Gastroesophageal sphincter (tissue), 4 donors: ENCODE measurements at regions not wholly inside any gene's neighbourhood (a gene's known extent, or its start where the extent isn't known, plus 50 kb on each side); places are given as distances from the start of the nearest gene placed in this dataset.

Experiments used
- ATAC-seq: fragments of 150-250 bp; one replicate; pipeline ENCODE4 v1.9.1; 2016; ENCODE audit warnings: mild to moderate bottlenecking, moderate library complexity
- H3K27ac ChIP-seq, 4 donors: fragments of 200-600 bp; sonication (generic) in 3 of 4; 1 replicate in 3 of 4; 2 replicates in 1 of 4; pipeline ENCODE4 v1.5.1; 2016 to 2019
- H3K27me3 ChIP-seq: fragments of 200-600 bp; sonication (generic); one replicate; pipeline ENCODE4 v1.5.1; 2019
- H3K36me3 ChIP-seq, 2 donors: fragments of 200-600 bp; sonication (generic); one replicate each; pipeline ENCODE4 v1.5.1; 2019; ENCODE audit warnings: control low read depth in 1 of 2
- H3K4me1 ChIP-seq, 3 donors: fragments of 200-600 bp; sonication (generic); 1 replicate in 2 of 3; 2 replicates in 1 of 3; pipeline ENCODE4 v1.5.1; 2016 to 2019; ENCODE audit warnings: control low read depth in 2 of 3
- H3K4me3 ChIP-seq, 2 donors: fragments of 200-600 bp; sonication (generic); one replicate each; pipeline ENCODE4 v1.5.1; 2019; ENCODE audit warnings: mild to moderate bottlenecking in 1 of 2, moderate library complexity in 1 of 2
- H3K9me3 ChIP-seq, 3 donors: fragments of 200-600 bp; sonication (generic); one replicate each; pipeline ENCODE4 v1.5.1; 2017 to 2019; ENCODE audit warnings: control low read depth in 2 of 3
- CTCF ChIP-seq, 4 experiments: fragments of 200-600 bp in 2 of 4; fragments of 450-650 bp in 2 of 4; sonication (generic) in 1 of 4; IDR thresholded peaks; one replicate each; pipeline ENCODE4 v1.5.1; 2017 to 2019; ENCODE audit warnings: antibody characterized with exemption in 4 of 4, mild to moderate bottlenecking in 2 of 4, moderate library complexity in 2 of 4
- EP300 ChIP-seq: sonication (generic); formaldehyde crosslinking; IDR thresholded peaks from one replicate; pipeline ENCODE4 v1.6.1; 2017; ENCODE audit warnings: antibody characterized with exemption, mild to moderate bottlenecking
- POLR2A ChIP-seq, 2 donors: fragments of 450-650 bp; IDR thresholded peaks; one replicate each; pipeline ENCODE4 v1.6.1; 2017; ENCODE audit warnings: antibody characterized with exemption in 2 of 2, mild to moderate bottlenecking in 2 of 2, moderate library complexity in 1 of 2
- POLR2AphosphoS5 ChIP-seq: sonication (generic); formaldehyde crosslinking; IDR thresholded peaks from one replicate; pipeline ENCODE4 v1.6.1; 2017; ENCODE audit warnings: antibody characterized with exemption
- WGBS, 2 donors: methylation state at CpG; one replicate each; pipeline ENCODE4 v1.1.5; 2018; ENCODE audit warnings: low coverage in 1 of 2; 5-methylcytosine and 5-hydroxymethylcytosine counted together

GRCh38 chr4:110266136-110266535 lies 67.7 kb upstream of the ELOVL6 start:
- H3K9me3 ChIP-seq, result peaks cover 0 to 13% (median 0%) of the 10 kb centered on the region in 3 donors
- TF ChIP-seq EP300, result no peak
- no peak for TF ChIP-seq CTCF (IDR thresholded peaks at IDR 0.05)
- no peak for TF ChIP-seq POLR2AphosphoS5
- TF ChIP-seq POLR2A (IDR thresholded peaks at IDR 0.05), result no peak
- 65 to 73% methylated on average over 1 of the region's 1 CpG for WGBS, 2 donors

DNA sequence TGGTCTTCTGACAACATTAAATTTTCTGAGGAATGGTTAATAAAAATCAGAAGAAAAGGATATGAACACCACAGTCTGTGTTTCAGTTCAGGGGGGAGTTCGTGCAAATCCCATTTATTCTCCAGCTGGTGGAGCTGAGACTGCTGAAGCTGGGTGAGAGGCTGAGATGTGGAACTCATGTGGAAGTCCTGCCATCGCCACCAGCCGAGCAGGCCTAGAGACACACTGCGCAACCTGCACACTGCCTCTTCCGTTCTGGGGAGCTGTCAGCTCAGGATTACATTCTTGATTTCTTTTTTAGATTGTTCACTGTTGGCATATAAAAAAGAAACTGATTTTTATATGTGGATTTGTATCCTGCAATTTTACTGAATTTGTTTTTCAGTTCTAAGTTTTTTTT lies 66.6 kb upstream of the ELOVL6 start:
- 73 to 82% methylated on average over 4 to 5 of the region's 5 CpGs for WGBS, 2 donors
- Histone ChIP-seq H3K36me3 (no peaks in the 10 kb centered on the region), H3K27ac (no peak overlapping the region)

More at GRCh38 chr4:110266136-110266535, 67.7 kb upstream of the ELOVL6 start:
- no peaks in the 10 kb centered on the region for H3K36me3 ChIP-seq
- H3K4me1 ChIP-seq, result no peaks in the 10 kb centered on the region
- no peak overlapping the region for H3K27ac ChIP-seq
- ATAC-seq, result no peak
- no peak overlapping the region for H3K4me3 ChIP-seq
- no peaks in the 10 kb centered on the region for H3K27me3 ChIP-seq

GRCh38 chr4:110260299-110260698 lies 61.9 kb upstream of the ELOVL6 start:
- no peak overlapping the region for H3K4me3 ChIP-seq
- TF ChIP-seq POLR2A (IDR thresholded peaks at IDR 0.05) (no peak), POLR2AphosphoS5 (no peak), EP300 (no peak), CTCF (IDR thresholded peaks at IDR 0.05) (no peak)
- no peaks in the 10 kb centered on the region for H3K36me3 ChIP-seq
- no peaks in the 10 kb centered on the region for H3K27me3 ChIP-seq
- peaks cover 0 to 11% (median 0%) of the 10 kb centered on the region in 3 donors for H3K9me3 ChIP-seq
- no peak for ATAC-seq
- H3K4me1 ChIP-seq, result no peaks in the 10 kb centered on the region
- no peak overlapping the region for H3K27ac ChIP-seq
- 53 to 85% methylated on average over 3 to 4 of the region's 4 CpGs for WGBS, 2 donors

More for the DNA sequence above, 66.6 kb upstream of the ELOVL6 start:
- peaks cover 0 to 13% (median 0%) of the 10 kb centered on the region in 3 donors for H3K9me3 ChIP-seq
- TF ChIP-seq POLR2A (IDR thresholded peaks at IDR 0.05) (no peak), POLR2AphosphoS5 (no peak), EP300 (no peak), CTCF (IDR thresholded peaks at IDR 0.05) (no peak)
- H3K4me1 ChIP-seq, result no peaks in the 10 kb centered on the region
- no peaks in the 10 kb centered on the region for H3K27me3 ChIP-seq
- no peak overlapping the region for H3K4me3 ChIP-seq
- ATAC-seq, result no peak

- 56 to 75% methylated on average over 4 of the region's 5 CpGs for WGBS, 2 donors
- Histone ChIP-seq H3K9me3 (no peaks in the 10 kb centered on the region), H3K4me3 (no peak overlapping the region), H3K36me3 (no peaks in the 10 kb centered on the region), H3K27me3 (no peaks in the 10 kb centered on the region), H3K4me1 (no peaks in the 10 kb centered on the region), H3K27ac (no peak overlapping the region)
- TF ChIP-seq POLR2AphosphoS5 (no peak), CTCF (IDR thresholded peaks at IDR 0.05) (no peak), POLR2A (IDR thresholded peaks at IDR 0.05) (no peak), EP300 (no peak)
- ATAC-seq, result no peak
Measured at GRCh38 chr4:110250023-110250387, 51.6 kb upstream of the ELOVL6 start.

GRCh38 chr4:110248831-110249253 lies 50.4 kb upstream of the ELOVL6 start:
- no peaks in the 10 kb centered on the region for H3K4me1 ChIP-seq
- 55 to 69% methylated on average over 4 to 5 of the region's 5 CpGs for WGBS, 2 donors
- TF ChIP-seq EP300 (no peak), POLR2AphosphoS5 (no peak), CTCF (IDR thresholded peaks at IDR 0.05) (no peak), POLR2A (IDR thresholded peaks at IDR 0.05) (no peak)

More at GRCh38 chr4:110248831-110249253, 50.4 kb upstream of the ELOVL6 start:
- no peaks in the 10 kb centered on the region for H3K27me3 ChIP-seq
- no peaks in the 10 kb centered on the region for H3K9me3 ChIP-seq
- no peak overlapping the region for H3K27ac ChIP-seq
- no peak for ATAC-seq
- H3K4me3 ChIP-seq, result no peak overlapping the region
- H3K36me3 ChIP-seq, result no peaks in the 10 kb centered on the region
